ENCODE measurements at regions not wholly inside any gene's neighbourhood (a gene's known extent, or its start where the extent isn't known, plus 50 kb on each side); places are given as distances from the start of the nearest gene placed in this dataset.

DNA sequence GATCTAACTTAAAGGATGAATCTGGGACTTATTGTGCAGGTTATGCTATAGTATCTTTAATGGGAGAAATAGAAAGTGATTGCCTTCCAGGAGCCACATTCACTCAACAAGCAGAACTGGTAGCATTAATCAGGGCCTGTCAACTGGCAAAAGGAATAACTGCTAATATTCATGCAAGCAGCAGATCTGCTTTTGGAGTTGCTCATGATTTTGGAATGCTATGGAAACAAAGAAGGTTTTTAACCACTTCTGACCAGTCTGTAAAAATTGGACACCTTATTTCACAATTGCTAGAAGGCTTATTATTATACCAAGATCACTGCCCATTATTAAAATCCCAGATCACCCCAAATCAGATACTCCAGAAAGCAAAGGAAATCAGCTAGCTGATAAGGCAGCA is 200.4 kb downstream of the MREG start:
- TF ChIP-seq, protein P1, sequence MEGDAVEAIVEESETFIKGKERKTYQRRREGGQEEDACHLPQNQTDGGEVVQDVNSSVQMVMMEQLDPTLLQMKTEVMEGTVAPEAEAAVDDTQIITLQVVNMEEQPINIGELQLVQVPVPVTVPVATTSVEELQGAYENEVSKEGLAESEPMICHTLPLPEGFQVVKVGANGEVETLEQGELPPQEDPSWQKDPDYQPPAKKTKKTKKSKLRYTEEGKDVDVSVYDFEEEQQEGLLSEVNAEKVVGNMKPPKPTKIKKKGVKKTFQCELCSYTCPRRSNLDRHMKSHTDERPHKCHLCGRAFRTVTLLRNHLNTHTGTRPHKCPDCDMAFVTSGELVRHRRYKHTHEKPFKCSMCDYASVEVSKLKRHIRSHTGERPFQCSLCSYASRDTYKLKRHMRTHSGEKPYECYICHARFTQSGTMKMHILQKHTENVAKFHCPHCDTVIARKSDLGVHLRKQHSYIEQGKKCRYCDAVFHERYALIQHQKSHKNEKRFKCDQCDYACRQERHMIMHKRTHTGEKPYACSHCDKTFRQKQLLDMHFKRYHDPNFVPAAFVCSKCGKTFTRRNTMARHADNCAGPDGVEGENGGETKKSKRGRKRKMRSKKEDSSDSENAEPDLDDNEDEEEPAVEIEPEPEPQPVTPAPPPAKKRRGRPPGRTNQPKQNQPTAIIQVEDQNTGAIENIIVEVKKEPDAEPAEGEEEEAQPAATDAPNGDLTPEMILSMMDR (conservative IDR thresholded peaks at IDR 0.05; ENCODE audit: low read length): no peak
- TF ChIP-seq EZH2phosphoT487 (IDR thresholded peaks at IDR 0.05; ENCODE audit: borderline replicate concordance): no peak
